Ovary (tissue), 3 donors: ENCODE measurements at regions not wholly inside any gene's neighbourhood (a gene's known extent, or its start where the extent isn't known, plus 50 kb on each side); places are given as distances from the start of the nearest gene placed in this dataset.

Experiments used
- EP300 ChIP-seq: sonication (generic); formaldehyde crosslinking; IDR thresholded peaks from one replicate; pipeline ENCODE4 v1.6.1; 2017; ENCODE audit warnings: antibody characterized with exemption
- POLR2A ChIP-seq: fragments of 450-650 bp; IDR thresholded peaks from one replicate; pipeline ENCODE4 v1.6.1; 2017; ENCODE audit warnings: antibody characterized with exemption, mild to moderate bottlenecking, moderate library complexity
- TF ChIP-seq, protein P1 (sequence below), 3 donors: fragments of 450-650 bp in 2 of 3; fragments of 200-600 bp in 1 of 3; IDR thresholded peaks; one replicate each; pipeline versions ENCODE4 v1.5.1 to v1.8.0; 2016 to 2022; ENCODE audit warnings: antibody characterized with exemption in 3 of 3, mild to moderate bottlenecking in 1 of 3
- donor health status: DM: no; HTN: no; CAD: no.

DNA sequence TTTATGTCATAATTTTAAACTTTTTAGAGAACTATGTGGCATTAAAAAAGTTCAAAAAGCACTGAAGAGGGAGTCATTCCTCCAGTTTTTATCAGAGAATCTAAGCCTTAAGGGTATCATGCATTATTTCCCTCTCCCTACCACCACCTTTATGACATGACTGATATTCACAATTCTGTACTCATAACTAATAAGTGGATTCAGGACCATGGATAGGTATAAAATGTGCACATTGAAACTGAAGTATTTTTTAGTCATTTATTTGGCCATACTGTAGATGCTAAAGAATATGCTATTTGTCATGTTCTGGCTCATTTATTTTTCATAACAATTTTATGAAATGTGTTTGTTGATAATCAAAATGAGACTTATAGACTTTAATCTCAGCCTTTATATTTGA lies 897.5 kb upstream of the AGA start:
- TF ChIP-seq, protein P1, sequence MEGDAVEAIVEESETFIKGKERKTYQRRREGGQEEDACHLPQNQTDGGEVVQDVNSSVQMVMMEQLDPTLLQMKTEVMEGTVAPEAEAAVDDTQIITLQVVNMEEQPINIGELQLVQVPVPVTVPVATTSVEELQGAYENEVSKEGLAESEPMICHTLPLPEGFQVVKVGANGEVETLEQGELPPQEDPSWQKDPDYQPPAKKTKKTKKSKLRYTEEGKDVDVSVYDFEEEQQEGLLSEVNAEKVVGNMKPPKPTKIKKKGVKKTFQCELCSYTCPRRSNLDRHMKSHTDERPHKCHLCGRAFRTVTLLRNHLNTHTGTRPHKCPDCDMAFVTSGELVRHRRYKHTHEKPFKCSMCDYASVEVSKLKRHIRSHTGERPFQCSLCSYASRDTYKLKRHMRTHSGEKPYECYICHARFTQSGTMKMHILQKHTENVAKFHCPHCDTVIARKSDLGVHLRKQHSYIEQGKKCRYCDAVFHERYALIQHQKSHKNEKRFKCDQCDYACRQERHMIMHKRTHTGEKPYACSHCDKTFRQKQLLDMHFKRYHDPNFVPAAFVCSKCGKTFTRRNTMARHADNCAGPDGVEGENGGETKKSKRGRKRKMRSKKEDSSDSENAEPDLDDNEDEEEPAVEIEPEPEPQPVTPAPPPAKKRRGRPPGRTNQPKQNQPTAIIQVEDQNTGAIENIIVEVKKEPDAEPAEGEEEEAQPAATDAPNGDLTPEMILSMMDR (IDR thresholded peaks at IDR 0.05) = no peak
- no peak for TF ChIP-seq POLR2A
- TF ChIP-seq EP300 = no peak
